Activated naive CD4-positive, alpha-beta T cell treated with anti-CD3 and anti-CD28 coated beads, Interleukin-2, amount 10 ng/mL, durations not matched to agents 7 days and 5 days (primary cell): ENCODE measurements at regions not wholly inside any gene's neighbourhood (a gene's known extent, or its start where the extent isn't known, plus 50 kb on each side); places are given as distances from the start of the nearest gene placed in this dataset.
"Not testable (repeated sequence)": the region's sequence is repeated elsewhere in the genome, so short reads cannot be mapped to it uniquely, and the experiment has no call there.

Experiments
- CTCF ChIA-PET: fragments of 350-600 bp; sonication (Branson Sonifier 250); formaldehyde crosslinking; loops from one replicate; lab custom pipeline; 2021; ENCODE audit warnings: antibody characterized with exemption; lab: Charles Lee
- DNase-seq: peaks from one replicate; pipeline ENCODE4 v3.0.0-alpha.2; 2020
- H3K27ac Mint-ChIP-seq: one replicate; pipeline ENCODE4 v1.8.0; 2021; ENCODE audit warnings: mild to moderate bottlenecking, moderate library complexity, mixed read lengths
- H3K27me3 Mint-ChIP-seq: one replicate; pipeline ENCODE4 v1.8.0; 2021; ENCODE audit warnings: mild to moderate bottlenecking, mixed read lengths
- H3K36me3 Mint-ChIP-seq: one replicate; pipeline ENCODE4 v1.8.0; 2021; ENCODE audit warnings: mixed read lengths
- H3K4me1 Mint-ChIP-seq: one replicate; pipeline ENCODE4 v1.8.0; 2021; ENCODE audit warnings: mixed read lengths
- H3K4me3 Mint-ChIP-seq: one replicate; pipeline ENCODE4 v1.8.0; 2021; ENCODE audit warnings: mild to moderate bottlenecking, moderate library complexity, mixed read lengths
- H3K9me3 Mint-ChIP-seq: one replicate; pipeline ENCODE4 v1.8.0; 2021; ENCODE audit warnings: mixed read lengths

DNA sequence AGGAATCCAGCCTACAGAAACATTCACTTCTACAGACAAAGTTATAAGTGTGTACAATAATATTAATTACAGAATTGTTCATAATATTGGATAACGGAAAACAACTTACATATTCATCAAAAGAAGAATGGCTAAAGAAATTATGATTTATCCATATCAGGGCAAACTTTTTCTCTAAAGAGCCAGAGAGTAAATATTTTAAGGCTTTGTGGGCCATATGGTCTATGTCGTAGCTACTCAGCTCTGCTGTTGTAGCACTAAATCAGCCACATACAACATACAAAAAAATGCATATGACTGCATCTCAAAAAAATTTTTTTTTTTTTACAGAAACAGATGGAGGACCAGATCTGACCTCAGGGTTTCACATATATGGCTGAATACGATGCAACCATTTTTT lies 96.7 kb upstream of the GALNT18 start:
- Mint-ChIP-seq H3K27ac (no peak overlapping the region), H3K36me3 (no peaks in the 10 kb centered on the region), H3K27me3 (peaks cover 3% of the 10 kb centered on the region), H3K4me1 (no peaks in the 10 kb centered on the region), H3K4me3 (no peak overlapping the region), H3K9me3 (peaks cover 8% of the 10 kb centered on the region)
- no peak for DNase-seq
- CTCF ChIA-PET: no interaction called here

DNA sequence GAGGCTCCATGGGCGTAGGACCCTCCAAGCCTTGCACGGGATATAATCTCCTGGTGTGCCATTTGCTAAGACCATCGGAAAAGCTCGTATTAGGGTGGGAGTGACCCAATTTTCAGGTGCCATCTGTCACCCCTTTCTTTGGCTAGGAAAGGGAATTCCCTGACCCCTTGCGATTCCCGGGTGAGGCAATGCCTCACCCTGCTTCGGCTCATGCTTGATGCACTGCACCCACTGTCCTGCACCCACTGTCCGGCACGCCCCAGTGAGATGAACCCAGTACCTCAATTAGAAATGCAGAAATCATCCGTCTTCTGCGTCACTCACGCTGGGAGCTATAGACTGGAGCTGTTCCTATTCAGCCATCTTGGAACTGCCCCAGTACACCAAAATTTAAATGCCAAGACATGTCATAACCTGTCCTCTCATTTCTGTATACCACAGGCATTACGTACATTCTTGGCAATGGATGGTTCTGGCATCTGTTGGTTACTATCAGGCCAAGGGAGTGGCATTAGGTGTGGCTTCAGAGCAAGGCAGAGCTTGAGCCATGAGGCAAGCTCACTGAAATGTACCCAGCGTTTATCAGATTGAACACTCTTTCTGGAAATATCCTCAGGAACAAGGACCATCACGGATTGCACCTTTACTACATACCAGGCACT lies 95.4 kb upstream of the GALNT18 start:
- no peaks in the 10 kb centered on the region for H3K36me3 Mint-ChIP-seq
- no peaks in the 10 kb centered on the region for H3K4me1 Mint-ChIP-seq
- peaks cover 3% of the 10 kb centered on the region for H3K27me3 Mint-ChIP-seq
- no peak for DNase-seq
- CTCF ChIA-PET: no interaction called here
- no peak overlapping the region for H3K27ac Mint-ChIP-seq
- peaks cover 8% of the 10 kb centered on the region for H3K9me3 Mint-ChIP-seq
- H3K4me3 Mint-ChIP-seq: no peak overlapping the region

- H3K36me3 Mint-ChIP-seq, CTCF ChIA-PET, DNase-seq, H3K4me1 Mint-ChIP-seq, H3K27ac Mint-ChIP-seq, H3K4me3 Mint-ChIP-seq, H3K9me3 Mint-ChIP-seq, H3K27me3 Mint-ChIP-seq: not testable (repeated sequence)
These were observed 93.3 kb upstream of the GALNT18 start for GRCh38 chr11:11715075-11715474.

- Mint-ChIP-seq H3K36me3 (no peaks in the 10 kb centered on the region), H3K27ac (no peak overlapping the region), H3K27me3 (peaks cover 14% of the 10 kb centered on the region), H3K9me3 (peaks cover 3% of the 10 kb centered on the region), H3K4me1 (no peaks in the 10 kb centered on the region), H3K4me3 (no peak overlapping the region)
- DNase-seq: no peak
- CTCF ChIA-PET: no interaction called here
These were observed 88.8 kb upstream of the GALNT18 start for GRCh38 chr11:11710556-11710955.

DNA sequence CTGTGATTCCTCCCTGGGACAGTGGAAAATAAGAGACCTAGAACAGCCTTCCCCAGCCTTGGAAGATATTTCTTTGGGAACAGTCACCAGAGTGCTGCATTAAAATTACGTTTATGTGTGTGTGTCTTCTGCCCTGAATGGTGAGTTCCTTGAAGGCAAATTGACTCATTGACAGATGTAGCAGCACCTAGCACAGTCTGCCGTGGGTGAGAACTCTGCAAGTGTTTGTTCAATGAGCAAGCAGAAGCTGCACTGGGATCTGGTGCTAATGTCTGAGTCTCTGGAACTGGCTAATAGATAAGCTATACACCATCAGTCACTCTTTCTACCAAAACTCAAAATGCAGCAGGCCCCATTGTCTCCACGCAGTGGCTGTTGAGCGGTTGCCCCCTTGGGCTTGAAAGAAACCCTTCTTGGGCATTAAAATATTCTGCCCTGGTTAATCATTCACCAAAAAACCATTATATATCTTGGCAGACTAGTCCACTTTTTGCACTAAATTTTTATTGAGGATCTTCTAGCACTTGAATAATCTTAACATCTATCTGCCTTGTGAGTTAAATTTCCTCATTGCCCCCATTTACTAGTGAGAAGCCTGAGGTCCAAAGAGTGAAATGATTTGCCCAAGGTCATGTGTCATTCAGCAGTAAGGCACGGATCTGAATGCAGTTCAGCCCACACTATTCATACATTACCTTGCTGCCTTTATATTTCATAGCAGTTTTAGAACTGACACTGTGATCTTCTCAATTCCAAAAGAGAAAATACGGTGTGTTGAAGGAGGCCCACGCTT lies 87.8 kb upstream of the GALNT18 start:
- no peak for DNase-seq
- Mint-ChIP-seq H3K4me1 (no peaks in the 10 kb centered on the region), H3K27ac (no peak overlapping the region), H3K27me3 (peaks cover 13% of the 10 kb centered on the region), H3K36me3 (no peaks in the 10 kb centered on the region), H3K4me3 (no peak overlapping the region), H3K9me3 (no peaks in the 10 kb centered on the region)
- CTCF ChIA-PET: no interaction called here

DNA sequence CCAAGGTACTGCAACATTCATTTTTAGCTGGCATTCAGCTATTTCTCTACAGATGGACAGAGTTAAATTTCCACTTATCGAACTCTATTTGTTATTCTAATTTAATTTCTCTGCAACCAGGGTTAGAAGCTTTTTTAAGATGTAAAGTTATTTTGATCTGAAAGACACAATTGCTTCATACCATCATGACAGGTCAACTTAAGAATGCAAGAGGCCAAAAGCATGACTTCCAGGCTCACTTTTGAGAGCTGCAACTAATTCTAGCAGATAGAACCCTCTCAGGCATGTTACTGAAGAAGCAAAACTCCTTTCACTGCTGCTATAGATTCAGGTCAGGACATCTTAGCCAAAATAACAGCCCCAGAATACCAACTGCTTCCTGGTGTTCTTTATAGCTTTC lies 86.5 kb upstream of the GALNT18 start:
- Mint-ChIP-seq H3K36me3 (no peaks in the 10 kb centered on the region), H3K4me3 (no peak overlapping the region), H3K27me3 (peaks cover 17% of the 10 kb centered on the region), H3K9me3 (no peaks in the 10 kb centered on the region), H3K27ac (no peak overlapping the region), H3K4me1 (no peaks in the 10 kb centered on the region)
- DNase-seq: no peak
- CTCF ChIA-PET: no interaction called here

- no peak overlapping the region for H3K4me3 Mint-ChIP-seq
- no peak for DNase-seq
- H3K9me3 Mint-ChIP-seq: no peaks in the 10 kb centered on the region
- no peaks in the 10 kb centered on the region for H3K4me1 Mint-ChIP-seq
- H3K27ac Mint-ChIP-seq: no peak overlapping the region
- CTCF ChIA-PET: no interaction called here
- H3K36me3 Mint-ChIP-seq: no peaks in the 10 kb centered on the region
- peaks cover 17% of the 10 kb centered on the region for H3K27me3 Mint-ChIP-seq
These were observed 84.2 kb upstream of the GALNT18 start for GRCh38 chr11:11706028-11706427.

DNA sequence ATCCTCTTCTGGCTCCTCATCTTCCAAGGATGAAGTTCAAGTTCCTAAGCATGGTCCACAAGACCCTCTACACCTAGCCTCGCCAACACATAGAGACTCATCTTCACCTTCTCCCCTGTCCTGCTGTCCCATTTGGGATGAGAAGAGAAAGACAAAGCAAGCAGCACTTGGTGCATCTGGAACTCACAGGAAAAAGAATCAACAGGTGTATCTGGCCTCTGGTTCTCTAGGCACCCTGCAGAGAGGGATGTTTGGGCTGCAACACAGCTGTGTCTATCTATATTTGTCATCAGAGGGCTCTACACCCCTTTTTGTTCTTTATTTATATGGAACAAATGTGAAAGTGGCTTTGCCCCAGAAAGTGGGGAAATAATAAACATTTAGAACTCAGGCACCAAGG lies 82.1 kb upstream of the GALNT18 start:
- Mint-ChIP-seq H3K27ac (no peak overlapping the region), H3K4me1 (no peaks in the 10 kb centered on the region), H3K4me3 (no peak overlapping the region), H3K36me3 (no peaks in the 10 kb centered on the region), H3K27me3 (peaks cover 17% of the 10 kb centered on the region), H3K9me3 (no peaks in the 10 kb centered on the region)
- CTCF ChIA-PET: no interaction called here
- DNase-seq: no peak

GRCh38 chr11:11701070-11701469 lies 79.3 kb upstream of the GALNT18 start:
- Mint-ChIP-seq H3K27me3 (peaks cover 8% of the 10 kb centered on the region), H3K36me3 (no peaks in the 10 kb centered on the region), H3K27ac (no peak overlapping the region), H3K4me1 (no peaks in the 10 kb centered on the region), H3K9me3 (no peaks in the 10 kb centered on the region), H3K4me3 (no peak overlapping the region)
- CTCF ChIA-PET: no interaction called here
- no peak for DNase-seq

DNA sequence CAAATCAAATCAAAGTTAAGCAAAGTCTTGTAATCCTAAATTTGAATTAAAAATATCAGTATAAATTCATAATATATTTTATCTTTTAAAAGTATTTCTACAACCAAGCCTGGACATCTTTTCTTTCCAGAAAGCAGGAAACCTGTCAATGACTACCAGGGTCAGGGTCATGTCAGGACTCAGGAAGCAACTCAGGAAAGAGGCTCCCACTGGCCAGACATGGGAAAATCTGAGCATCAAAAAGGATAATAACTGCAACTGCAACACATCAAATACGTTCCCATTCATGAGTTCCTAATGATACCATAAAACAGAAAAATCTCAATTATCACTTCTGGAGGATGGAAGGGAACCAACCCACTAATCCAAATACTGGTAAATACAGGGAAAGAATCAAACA lies 76.0 kb upstream of the GALNT18 start:
- H3K27me3 Mint-ChIP-seq: peaks cover 4% of the 10 kb centered on the region
- no peak overlapping the region for H3K27ac Mint-ChIP-seq
- no peaks in the 10 kb centered on the region for H3K4me1 Mint-ChIP-seq
- CTCF ChIA-PET: no interaction called here
- no peak overlapping the region for H3K4me3 Mint-ChIP-seq
- DNase-seq: no peak
- no peaks in the 10 kb centered on the region for H3K9me3 Mint-ChIP-seq
- H3K36me3 Mint-ChIP-seq: no peaks in the 10 kb centered on the region

- H3K36me3 Mint-ChIP-seq: no peaks in the 10 kb centered on the region
- H3K27ac Mint-ChIP-seq: no peak overlapping the region
- no peak for DNase-seq
- peaks cover 16% of the 10 kb centered on the region for H3K27me3 Mint-ChIP-seq
- CTCF ChIA-PET: interaction anchor here (1.5 kb wide), 1 partner anchor 96 kb away, joined by 6 read pairs; no protein-coding TSS in a partner anchor
- H3K4me1 Mint-ChIP-seq: no peaks in the 10 kb centered on the region
- H3K4me3 Mint-ChIP-seq: no peak overlapping the region
- H3K9me3 Mint-ChIP-seq: no peaks in the 10 kb centered on the region
These were observed 69.7 kb upstream of the GALNT18 start for GRCh38 chr11:11691296-11692151.

DNA sequence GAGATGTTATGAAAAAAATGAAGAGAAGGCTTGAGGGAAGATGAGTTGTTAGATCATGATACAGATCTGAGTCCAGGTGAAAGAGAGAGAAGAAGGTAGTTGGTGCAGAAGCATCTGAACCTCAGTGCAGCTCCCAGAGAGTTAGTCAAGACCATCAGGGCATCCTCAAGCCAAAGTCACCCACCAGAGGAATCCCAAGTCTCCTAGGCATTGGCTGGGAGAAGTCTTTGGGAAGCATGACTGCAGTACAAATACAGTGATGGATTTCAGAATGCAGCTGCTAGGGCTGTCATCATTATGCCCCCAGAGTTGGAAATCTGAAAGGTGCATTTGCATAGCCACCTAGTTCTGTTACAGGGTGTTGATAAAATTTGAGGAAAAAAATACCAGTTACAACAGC lies 59.7 kb upstream of the GALNT18 start:
- no peaks in the 10 kb centered on the region for H3K4me1 Mint-ChIP-seq
- CTCF ChIA-PET: no interaction called here
- H3K27me3 Mint-ChIP-seq: peaks cover 12% of the 10 kb centered on the region
- H3K9me3 Mint-ChIP-seq: no peaks in the 10 kb centered on the region
- no peaks in the 10 kb centered on the region for H3K36me3 Mint-ChIP-seq
- H3K4me3 Mint-ChIP-seq: no peak overlapping the region
- H3K27ac Mint-ChIP-seq: no peak overlapping the region
- no peak for DNase-seq

DNA sequence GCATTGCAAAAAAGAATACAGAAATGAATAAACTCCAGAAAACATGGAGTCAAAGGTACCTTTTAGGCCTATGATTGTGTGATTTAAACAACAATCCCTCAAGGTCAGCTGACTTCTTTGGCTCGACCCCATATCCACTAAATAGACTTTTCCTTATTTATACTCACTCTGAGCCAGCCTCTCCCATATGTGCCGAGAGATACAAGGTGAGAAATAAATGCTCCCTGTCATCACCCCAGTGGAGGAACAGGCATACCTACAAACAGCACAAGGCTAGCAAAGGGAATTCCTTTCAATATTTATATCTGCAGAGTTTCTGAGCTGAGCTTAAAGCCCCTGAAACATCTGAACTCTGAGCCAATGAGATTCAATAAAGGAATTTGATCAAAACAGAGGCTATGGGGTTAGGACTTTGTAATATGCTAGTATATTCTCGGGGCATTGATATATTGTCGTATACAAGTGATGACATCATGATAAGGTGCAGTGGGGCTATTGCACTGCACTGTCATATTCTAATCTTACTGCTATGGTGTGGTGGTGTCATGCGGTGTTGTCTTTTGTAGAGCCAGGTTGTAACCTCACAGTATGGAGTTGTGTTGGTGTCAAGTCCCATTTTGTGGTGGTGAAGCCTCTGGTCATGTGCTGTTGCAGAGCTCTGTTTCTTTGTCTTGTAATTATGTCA lies 56.0 kb upstream of the GALNT18 start:
- Mint-ChIP-seq H3K4me1 (no peaks in the 10 kb centered on the region), H3K27ac (no peak overlapping the region), H3K9me3 (no peaks in the 10 kb centered on the region), H3K27me3 (peaks cover 8% of the 10 kb centered on the region), H3K4me3 (no peak overlapping the region), H3K36me3 (no peaks in the 10 kb centered on the region)
- DNase-seq: no peak
- CTCF ChIA-PET: no interaction called here

GRCh38 chr11:11675671-11676181 lies 53.9 kb upstream of the GALNT18 start:
- no peaks in the 10 kb centered on the region for H3K36me3 Mint-ChIP-seq
- H3K9me3 Mint-ChIP-seq: no peaks in the 10 kb centered on the region
- H3K4me3 Mint-ChIP-seq: no peak overlapping the region
- no peaks in the 10 kb centered on the region for H3K4me1 Mint-ChIP-seq
- no peak for DNase-seq
- no peak overlapping the region for H3K27ac Mint-ChIP-seq
- CTCF ChIA-PET: no interaction called here
- H3K27me3 Mint-ChIP-seq: peaks cover 8% of the 10 kb centered on the region
